T-cell (primary cell): ENCODE measurements at regions not wholly inside any gene's neighbourhood (a gene's known extent, or its start where the extent isn't known, plus 50 kb on each side); places are given as distances from the start of the nearest gene placed in this dataset.

Experiments
- ATAC-seq, 4 experiments: fragments of 200-7000 bp in 3 of 4; fragments of 150-1000 bp in 1 of 4; cut with Tn5 transposase; replicated peaks in 1 of 4; 1 replicate in 3 of 4; 2 replicates in 1 of 4; pipeline ENCODE4 v1.10.0; 2021; ENCODE audit warnings: moderate library complexity in 3 of 4, mild to moderate bottlenecking in 2 of 4, moderate number of reproducible peaks in 1 of 4
- CTCF ChIA-PET, 2 donors: fragments of 300-600 bp; sonication (Branson Sonifier 250); formaldehyde crosslinking; loops; one replicate each; lab custom pipeline; 2022; ENCODE audit warnings: antibody characterized with exemption in 2 of 2; lab: Charles Lee
- POLR2A ChIA-PET, 2 donors: fragments of 300-600 bp; sonication (Branson Sonifier 250); formaldehyde crosslinking; loops; one replicate each; lab custom pipeline; 2022; ENCODE audit warnings: antibody characterized with exemption in 2 of 2; lab: Charles Lee
- DNase-seq, 35 experiments: peaks; one replicate each; pipeline versions ENCODE4 v3.0.0 to v3.0.0-alpha.2; 2013 to 2023
- H3K27ac ChIP-seq: one replicate; pipeline ENCODE4 v1.5.1; 2013; ENCODE audit warnings: low read length
- H3K27me3 ChIP-seq, 2 experiments: replicated peaks in 1 of 2; 1 replicate in 1 of 2; 2 replicates in 1 of 2; pipeline versions ENCODE4 v1.6.1 to v1.7.0; 2013; ENCODE audit warnings: low read length in 1 of 2, mixed read lengths in 1 of 2; ENCODE audit not compliant: control insufficient read depth in 2 of 2, insufficient read depth in 2 of 2; ENCODE audit errors: extremely low read depth in 1 of 2
- H3K36me3 ChIP-seq, 2 donors: 1 replicate in 1 of 2; 2 replicates in 1 of 2; pipeline versions ENCODE4 v1.6.1 to v1.7.0; 2013; ENCODE audit warnings: low read length in 1 of 2; ENCODE audit not compliant: control insufficient read depth in 2 of 2, insufficient read depth in 1 of 2; ENCODE audit errors: extremely low read depth in 1 of 2
- H3K4me1 ChIP-seq, 2 experiments: 1 replicate in 1 of 2; 2 replicates in 1 of 2; pipeline versions ENCODE4 v1.6.1 to v1.7.0; 2013; ENCODE audit warnings: low read length in 2 of 2, mixed read lengths in 1 of 2; ENCODE audit not compliant: insufficient read depth in 2 of 2, control insufficient read depth in 1 of 2; ENCODE audit errors: extremely low read depth in 1 of 2
- H3K4me3 ChIP-seq, 2 donors: 1 replicate in 1 of 2; 2 replicates in 1 of 2; pipeline versions ENCODE4 v1.5.1 to v1.7.0; 2013; ENCODE audit warnings: mild to moderate bottlenecking in 2 of 2, low read length in 1 of 2, moderate library complexity in 1 of 2; ENCODE audit not compliant: control insufficient read depth in 1 of 2; ENCODE audit errors: extremely low read depth in 1 of 2
- H3K9me3 ChIP-seq: 2 replicates; pipeline ENCODE4 v1.7.0; 2013
- H3K27ac Mint-ChIP-seq, 2 donors: one replicate each; pipeline ENCODE4 v1.8.0; 2020 to 2021; ENCODE audit warnings: mild to moderate bottlenecking in 2 of 2, mixed read lengths in 2 of 2
- H3K27me3 Mint-ChIP-seq, 2 donors: one replicate each; pipeline ENCODE4 v1.8.0; 2021 to 2022; ENCODE audit warnings: mixed read lengths in 2 of 2
- H3K36me3 Mint-ChIP-seq: one replicate; pipeline ENCODE4 v1.8.0; 2021; ENCODE audit warnings: mixed read lengths
- H3K4me1 Mint-ChIP-seq, 3 donors: one replicate each; pipeline ENCODE4 v1.8.0; 2020 to 2022; ENCODE audit warnings: mixed read lengths in 3 of 3, mild to moderate bottlenecking in 1 of 3
- H3K4me3 Mint-ChIP-seq, 3 donors: one replicate each; pipeline ENCODE4 v1.8.0; 2020 to 2022; ENCODE audit warnings: mild to moderate bottlenecking in 3 of 3, mixed read lengths in 3 of 3, moderate library complexity in 3 of 3
- H3K9me3 Mint-ChIP-seq, 3 donors: one replicate each; pipeline ENCODE4 v1.8.0; 2020 to 2022; ENCODE audit warnings: mixed read lengths in 3 of 3
- WGBS: methylation state at CpG from one replicate; pipeline ENCODE4 v1.1.5; 2013; ENCODE audit warnings: missing lambda C conversion rate; ENCODE audit not compliant: insufficient coverage; 5-methylcytosine and 5-hydroxymethylcytosine counted together

DNA sequence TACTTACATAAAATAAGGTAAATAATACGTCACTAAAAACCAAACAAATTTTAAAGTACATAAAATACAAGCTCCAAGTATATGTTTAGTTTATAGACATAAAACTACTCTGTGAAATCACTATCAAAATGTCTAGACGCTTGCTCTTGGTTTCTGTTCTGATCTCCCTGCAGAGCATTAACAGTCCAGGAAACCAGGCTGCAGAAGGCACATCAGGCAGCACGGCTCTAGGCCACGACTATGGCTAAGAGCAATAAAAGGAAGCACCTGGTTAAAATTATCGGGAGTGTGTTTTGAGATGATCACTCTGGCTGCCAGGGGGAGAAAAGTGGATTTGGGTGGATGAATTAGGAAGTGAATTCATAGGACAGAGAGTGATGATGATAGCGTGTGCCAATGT lies 196.0 kb upstream of the SPHKAP start:
- Histone ChIP-seq H3K36me3 (no peaks in the 10 kb centered on the region), H3K4me3 (no peak overlapping the region), H3K9me3 (no peaks in the 10 kb centered on the region), H3K27ac (no peak overlapping the region), H3K4me1 (no peaks in the 10 kb centered on the region), H3K27me3 (no peaks in the 10 kb centered on the region)
- DNase-seq (no peak), ATAC-seq (no peak)
- H3K36me3 Mint-ChIP-seq: no peaks in the 10 kb centered on the region
- H3K27me3 Mint-ChIP-seq: no peaks in the 10 kb centered on the region
- POLR2A ChIA-PET: no interaction called here
- H3K4me1 Mint-ChIP-seq: no peaks in the 10 kb centered on the region
- peaks cover 3 to 12% (median 3%) of the 10 kb centered on the region in 3 donors for H3K9me3 Mint-ChIP-seq
- H3K27ac Mint-ChIP-seq: no peak overlapping the region
- CTCF ChIA-PET: no interaction called here
- H3K4me3 Mint-ChIP-seq: no peak overlapping the region
- WGBS: 38% methylated on average over 3 of the region's 6 CpGs

DNA sequence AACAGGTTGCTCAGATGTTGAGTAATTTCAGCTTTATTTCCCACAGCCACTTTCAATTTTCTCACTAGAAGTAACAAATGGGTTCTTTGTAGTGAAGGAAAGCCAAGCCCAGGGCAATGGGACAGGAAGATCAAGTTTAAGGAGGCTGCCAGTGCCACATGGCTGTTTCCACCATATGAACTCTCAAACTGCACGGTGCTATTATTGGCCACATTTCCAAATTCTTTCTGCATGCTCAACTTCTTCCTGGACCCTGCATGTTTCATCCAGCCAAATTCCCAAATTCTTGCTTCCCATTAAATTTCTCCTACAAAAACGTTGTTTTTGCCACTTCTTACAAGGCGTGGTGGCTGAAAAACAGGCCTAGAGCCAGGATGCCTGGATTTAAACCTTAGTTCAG lies 193.3 kb upstream of the SPHKAP start:
- no peaks in the 10 kb centered on the region for H3K9me3 ChIP-seq
- POLR2A ChIA-PET: no interaction called here
- CTCF ChIA-PET: interaction anchor here in 1 of 2 donors (0.6 kb wide), 1 partner anchor 13 kb away, joined by 3 read pairs; no protein-coding TSS in a partner anchor
- Mint-ChIP-seq H3K9me3 (peaks cover 3 to 13% (median 6%) of the 10 kb centered on the region in 3 donors), H3K4me1 (no peaks in the 10 kb centered on the region), H3K27me3 (no peaks in the 10 kb centered on the region), H3K4me3 (no peak overlapping the region), H3K36me3 (no peaks in the 10 kb centered on the region), H3K27ac (no peak overlapping the region)
- 58% methylated on average over 3 of the region's 3 CpGs for WGBS
- no peak for ATAC-seq
- no peaks in the 10 kb centered on the region for H3K4me1 ChIP-seq
- no peaks in the 10 kb centered on the region for H3K27me3 ChIP-seq
- H3K27ac ChIP-seq: no peak overlapping the region
- H3K36me3 ChIP-seq: no peaks in the 10 kb centered on the region
- no peak for DNase-seq
- H3K4me3 ChIP-seq: no peak overlapping the region

DNA sequence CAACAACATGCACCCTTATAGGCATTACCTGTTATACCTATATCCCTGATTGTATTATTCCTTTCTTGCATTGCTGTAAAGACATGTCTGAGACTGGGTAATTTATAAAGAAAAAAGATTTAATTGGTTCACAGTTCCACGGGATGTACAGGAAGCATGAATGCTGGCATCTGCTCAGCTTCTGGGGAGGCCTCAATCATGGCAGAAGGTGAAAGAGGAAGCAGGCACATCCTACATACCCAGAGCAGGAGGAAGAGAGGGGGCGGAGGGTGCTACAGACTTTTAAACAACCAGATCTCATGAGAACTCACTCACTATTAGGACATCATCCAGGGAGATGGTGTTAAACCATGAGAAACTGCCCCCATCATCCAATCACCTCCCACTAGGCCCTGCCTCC lies 191.7 kb upstream of the SPHKAP start:
- no CpG with 5 or more reads among the region's 2 CpGs for WGBS
- no peak overlapping the region for H3K4me3 Mint-ChIP-seq
- CTCF ChIA-PET: no interaction called here
- no peaks in the 10 kb centered on the region for H3K4me1 Mint-ChIP-seq
- Histone ChIP-seq H3K36me3 (no peaks in the 10 kb centered on the region), H3K9me3 (no peaks in the 10 kb centered on the region), H3K4me3 (no peak overlapping the region), H3K4me1 (no peaks in the 10 kb centered on the region), H3K27me3 (no peaks in the 10 kb centered on the region), H3K27ac (no peak overlapping the region)
- H3K27me3 Mint-ChIP-seq: no peaks in the 10 kb centered on the region
- DNase-seq (no peak), ATAC-seq (no peak)
- H3K27ac Mint-ChIP-seq: no peak overlapping the region
- POLR2A ChIA-PET: no interaction called here
- H3K9me3 Mint-ChIP-seq: peaks cover 3 to 9% (median 6%) of the 10 kb centered on the region in 3 donors
- H3K36me3 Mint-ChIP-seq: no peaks in the 10 kb centered on the region

DNA sequence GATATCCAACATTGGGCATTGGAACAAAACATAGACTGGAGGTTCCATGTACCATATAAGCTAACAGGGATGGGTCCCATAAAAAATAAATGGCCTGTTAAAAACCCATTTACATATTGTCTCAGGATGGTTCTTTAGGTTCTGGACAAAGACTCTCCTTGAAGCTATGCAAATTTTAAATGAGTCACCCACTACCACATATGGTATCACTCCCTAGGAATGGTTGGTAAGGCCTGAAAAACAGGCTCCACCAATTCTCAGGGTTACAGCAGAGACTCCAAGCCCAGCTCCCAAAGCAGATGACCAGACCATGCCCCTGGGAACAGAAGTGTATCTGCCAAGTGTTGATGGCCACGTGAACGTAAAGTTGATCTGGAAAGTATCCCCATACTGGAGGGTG lies 190.7 kb upstream of the SPHKAP start:
- POLR2A ChIA-PET: no interaction called here
- no peaks in the 10 kb centered on the region for H3K27me3 ChIP-seq
- Mint-ChIP-seq H3K9me3 (peaks cover 3 to 9% (median 3%) of the 10 kb centered on the region in 3 donors), H3K4me3 (no peak overlapping the region), H3K27me3 (no peaks in the 10 kb centered on the region), H3K4me1 (no peaks in the 10 kb centered on the region), H3K36me3 (no peaks in the 10 kb centered on the region), H3K27ac (no peak overlapping the region)
- no peak for ATAC-seq
- no peaks in the 10 kb centered on the region for H3K4me1 ChIP-seq
- CTCF ChIA-PET: no interaction called here
- DNase-seq: no peak
- no peaks in the 10 kb centered on the region for H3K9me3 ChIP-seq
- H3K27ac ChIP-seq: no peak overlapping the region
- 85% methylated on average over 2 of the region's 2 CpGs for WGBS
- H3K4me3 ChIP-seq: no peak overlapping the region
- H3K36me3 ChIP-seq: no peaks in the 10 kb centered on the region

DNA sequence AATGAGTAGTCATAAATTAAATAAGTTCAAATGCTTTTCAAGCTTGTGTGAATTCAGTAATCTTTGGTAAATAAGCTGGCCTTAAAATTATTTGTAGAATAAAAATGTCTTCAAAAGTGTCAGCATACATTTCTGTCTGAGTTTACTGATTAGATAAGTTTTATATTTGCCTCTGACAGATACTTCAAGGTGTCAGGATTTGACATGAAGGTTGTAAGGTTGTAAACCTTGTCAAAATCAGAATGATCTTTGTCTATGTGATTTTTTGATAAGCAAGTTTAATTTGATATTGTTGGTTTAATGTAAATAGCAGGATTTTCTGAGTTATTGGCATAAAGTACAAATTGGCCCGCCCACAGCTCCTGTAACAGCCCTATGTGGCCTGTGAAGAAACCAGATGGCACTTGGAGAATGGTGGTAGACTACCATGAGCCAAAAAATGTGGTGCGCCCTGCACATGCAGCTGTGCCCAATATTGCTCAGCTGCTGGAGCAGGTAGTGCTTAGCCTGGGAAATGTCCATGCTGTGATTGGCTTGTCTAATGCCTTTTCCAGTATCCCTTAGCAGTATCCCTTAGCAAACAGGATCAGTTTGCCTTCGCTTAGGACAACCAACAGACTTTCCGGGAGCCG lies 188.0 kb upstream of the SPHKAP start:
- Histone ChIP-seq H3K9me3 (no peaks in the 10 kb centered on the region), H3K36me3 (no peaks in the 10 kb centered on the region), H3K27me3 (no peaks in the 10 kb centered on the region), H3K4me3 (no peak overlapping the region), H3K27ac (no peak overlapping the region), H3K4me1 (no peaks in the 10 kb centered on the region)
- 50% methylated on average over 2 of the region's 5 CpGs for WGBS
- Mint-ChIP-seq H3K27ac (no peak overlapping the region), H3K4me3 (no peak overlapping the region), H3K27me3 (no peaks in the 10 kb centered on the region), H3K36me3 (no peaks in the 10 kb centered on the region), H3K9me3 (peaks cover 3 to 6% (median 3%) of the 10 kb centered on the region in 3 donors), H3K4me1 (no peaks in the 10 kb centered on the region)
- ATAC-seq (no peak), DNase-seq (no peak)
- ChIA-PET POLR2A (no interaction called here), CTCF (no interaction called here)

DNA sequence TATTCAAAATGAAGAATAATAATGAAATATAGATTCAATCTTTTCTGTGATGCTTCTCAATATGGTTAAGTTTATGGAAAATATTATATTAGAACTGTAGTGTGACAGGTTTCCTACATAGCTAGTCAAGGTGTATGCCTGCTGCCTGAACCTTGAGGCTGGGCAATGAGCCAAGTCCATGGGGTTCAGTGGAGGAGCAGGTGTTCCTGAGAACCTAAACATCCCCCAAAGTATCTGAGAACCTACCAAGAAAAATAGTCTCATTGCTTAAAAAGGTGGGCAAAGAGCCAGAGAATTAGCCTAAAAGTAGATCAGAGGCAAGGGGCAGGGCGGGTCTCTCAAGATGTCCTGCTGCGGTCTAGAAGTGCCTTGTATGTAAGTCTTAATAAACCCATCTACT lies 185.9 kb upstream of the SPHKAP start:
- DNase-seq (no peak), ATAC-seq (no peak)
- H3K4me1 Mint-ChIP-seq: no peaks in the 10 kb centered on the region
- no CpG with 5 or more reads among the region's 2 CpGs for WGBS
- H3K27ac Mint-ChIP-seq: no peak overlapping the region
- no peaks in the 10 kb centered on the region for H3K9me3 ChIP-seq
- POLR2A ChIA-PET: no interaction called here
- H3K27me3 ChIP-seq: no peaks in the 10 kb centered on the region
- H3K4me3 ChIP-seq: no peak overlapping the region
- H3K27ac ChIP-seq: no peak overlapping the region
- H3K4me3 Mint-ChIP-seq: no peak overlapping the region
- no peaks in the 10 kb centered on the region for H3K27me3 Mint-ChIP-seq
- no peaks in the 10 kb centered on the region for H3K4me1 ChIP-seq
- CTCF ChIA-PET: no interaction called here
- peaks cover 0 to 6% (median 3%) of the 10 kb centered on the region in 3 donors for H3K9me3 Mint-ChIP-seq
- H3K36me3 ChIP-seq: no peaks in the 10 kb centered on the region
- no peaks in the 10 kb centered on the region for H3K36me3 Mint-ChIP-seq

DNA sequence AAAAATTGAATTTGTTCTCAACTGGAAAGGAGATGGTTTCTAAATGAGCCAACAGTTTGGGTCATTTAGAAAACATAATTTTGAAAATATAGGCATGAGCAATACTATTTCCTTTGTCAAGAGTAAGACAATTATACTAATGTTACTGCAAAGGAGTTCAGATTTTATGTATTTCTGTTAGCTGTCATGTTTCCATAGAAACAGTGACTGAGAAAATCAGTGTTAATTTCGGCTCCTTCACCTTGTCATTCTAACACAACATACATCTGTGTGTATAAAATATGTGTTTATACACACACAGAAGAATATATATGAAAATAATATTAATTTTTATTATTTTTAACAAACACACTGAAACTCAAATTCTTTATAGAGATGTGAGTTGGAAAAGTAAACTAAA lies 178.0 kb upstream of the SPHKAP start:
- no peaks in the 10 kb centered on the region for H3K4me1 ChIP-seq
- Mint-ChIP-seq H3K27me3 (no peaks in the 10 kb centered on the region), H3K27ac (no peak overlapping the region), H3K36me3 (no peaks in the 10 kb centered on the region), H3K4me1 (no peaks in the 10 kb centered on the region), H3K9me3 (peaks cover 0 to 3% (median 3%) of the 10 kb centered on the region in 3 donors), H3K4me3 (no peak overlapping the region)
- ChIA-PET CTCF (no interaction called here), POLR2A (no interaction called here)
- H3K9me3 ChIP-seq: no peaks in the 10 kb centered on the region
- no CpG with 5 or more reads among the region's 1 CpG for WGBS
- H3K27ac ChIP-seq: no peak overlapping the region
- H3K27me3 ChIP-seq: no peaks in the 10 kb centered on the region
- H3K36me3 ChIP-seq: no peaks in the 10 kb centered on the region
- DNase-seq (no peak), ATAC-seq (no peak)
- no peak overlapping the region for H3K4me3 ChIP-seq
